ENCODE measurements at regions not wholly inside any gene's neighbourhood (a gene's known extent, or its start where the extent isn't known, plus 50 kb on each side); places are given as distances from the start of the nearest gene placed in this dataset.
A peak's percentile ranks its signal among the peaks of the same experiment; 100 is the strongest.
"Not testable (repeated sequence)": the region's sequence is repeated elsewhere in the genome, so short reads cannot be mapped to it uniquely, and the experiment has no call there.

DNA sequence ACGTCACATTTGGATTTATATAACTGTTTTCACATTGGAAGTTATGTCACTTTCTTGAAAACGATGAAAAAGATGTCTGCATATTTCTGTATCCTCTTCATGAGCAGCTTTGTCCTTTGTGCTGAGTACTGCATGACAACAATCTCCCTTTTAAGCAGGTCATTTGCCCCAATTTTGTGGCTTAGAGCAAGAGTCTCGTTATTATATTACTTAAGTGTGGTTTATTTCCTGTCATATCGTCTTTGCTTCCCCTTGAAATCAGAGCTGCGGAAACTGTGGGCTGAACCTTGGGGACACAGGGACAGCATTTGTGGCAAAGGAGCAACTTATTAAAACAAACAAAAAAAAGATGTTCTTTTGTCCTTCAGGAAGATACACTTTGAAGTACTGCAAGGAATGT lies 254.0 kb upstream of the DSEL start:
- POLR2A ChIA-PET: no interaction called here
- no peaks in the 10 kb centered on the region for H3K36me3 ChIP-seq (ENCODE audit: control insufficient read depth, insufficient read depth, low read length)
- no TSS peak for BruUV-seq (replicated peaks)
- CTCF ChIA-PET: no interaction called here
- ATAC-seq (no peak), DNase-seq (ENCODE audit: low read depth, low spot score) (no peak)
- TF ChIP-seq, protein P1, sequence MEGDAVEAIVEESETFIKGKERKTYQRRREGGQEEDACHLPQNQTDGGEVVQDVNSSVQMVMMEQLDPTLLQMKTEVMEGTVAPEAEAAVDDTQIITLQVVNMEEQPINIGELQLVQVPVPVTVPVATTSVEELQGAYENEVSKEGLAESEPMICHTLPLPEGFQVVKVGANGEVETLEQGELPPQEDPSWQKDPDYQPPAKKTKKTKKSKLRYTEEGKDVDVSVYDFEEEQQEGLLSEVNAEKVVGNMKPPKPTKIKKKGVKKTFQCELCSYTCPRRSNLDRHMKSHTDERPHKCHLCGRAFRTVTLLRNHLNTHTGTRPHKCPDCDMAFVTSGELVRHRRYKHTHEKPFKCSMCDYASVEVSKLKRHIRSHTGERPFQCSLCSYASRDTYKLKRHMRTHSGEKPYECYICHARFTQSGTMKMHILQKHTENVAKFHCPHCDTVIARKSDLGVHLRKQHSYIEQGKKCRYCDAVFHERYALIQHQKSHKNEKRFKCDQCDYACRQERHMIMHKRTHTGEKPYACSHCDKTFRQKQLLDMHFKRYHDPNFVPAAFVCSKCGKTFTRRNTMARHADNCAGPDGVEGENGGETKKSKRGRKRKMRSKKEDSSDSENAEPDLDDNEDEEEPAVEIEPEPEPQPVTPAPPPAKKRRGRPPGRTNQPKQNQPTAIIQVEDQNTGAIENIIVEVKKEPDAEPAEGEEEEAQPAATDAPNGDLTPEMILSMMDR (IDR thresholded peaks at IDR 0.05): no peak
- no peak for TF ChIP-seq SIN3A (IDR thresholded peaks at IDR 0.05; ENCODE audit: borderline replicate concordance, insufficient read depth, low read depth, low read length)
- in situ Hi-C loops (cut with HindIII; ENCODE audit: low pct_unique_long_range_greater_than_20kb, low sequenced_read_pairs): no loop called here
- no peaks in the 10 kb centered on the region for H3K4me1 ChIP-seq (ENCODE audit: control insufficient read depth, insufficient read depth, low read length)
- intact Hi-C loops (cut with micrococcal nuclease; ENCODE audit: unreplicated experiment): no loop called here
- H3K4me3 ChIP-seq (ENCODE audit: low read depth in 2 of 2, low read length in 2 of 2): no peak overlapping the region
- no peak overlapping the region for H3K27ac ChIP-seq (ENCODE audit: low read length)
- no peaks in the 10 kb centered on the region for H3K9me3 ChIP-seq (ENCODE audit: control insufficient read depth, insufficient read depth, low read depth, low read length)
- H3K27me3 ChIP-seq (ENCODE audit: control insufficient read depth, insufficient read depth, low read length): no peaks in the 10 kb centered on the region

- no peak for ATAC-seq
These were observed 250.4 kb upstream of the DSEL start for GRCh38 chr18:67766930-67767329.

DNA sequence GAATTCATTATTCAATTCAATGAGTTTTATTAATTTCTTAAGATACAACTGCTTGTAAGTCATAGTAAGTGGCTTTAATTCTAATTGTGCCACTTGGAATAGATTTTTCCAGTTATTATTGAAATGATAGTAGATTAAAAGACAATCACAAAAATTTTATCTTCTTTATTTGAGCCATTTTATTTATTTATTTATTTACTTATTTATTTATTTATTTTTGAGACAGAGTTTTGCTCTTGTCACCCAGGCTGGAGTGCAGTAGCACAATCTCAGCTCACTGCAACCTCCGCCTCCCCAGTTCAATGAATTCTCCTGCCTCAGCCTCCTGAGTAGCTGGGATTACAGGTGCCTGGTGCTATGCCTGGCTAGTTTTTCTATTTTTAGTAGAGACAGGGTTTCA lies 235.7 kb upstream of the DSEL start:
- CTCF ChIA-PET; H3K4me1 ChIP-seq (ENCODE audit: control insufficient read depth, insufficient read depth, low read length); H3K27me3 ChIP-seq (ENCODE audit: control insufficient read depth, insufficient read depth, low read length); H3K27ac ChIP-seq (ENCODE audit: low read length); POLR2A ChIA-PET; DNase-seq (ENCODE audit: low read depth, low spot score); in situ Hi-C loops (cut with HindIII; ENCODE audit: low pct_unique_long_range_greater_than_20kb, low sequenced_read_pairs); BruUV-seq (replicated peaks); intact Hi-C loops (cut with micrococcal nuclease; ENCODE audit: unreplicated experiment); H3K4me3 ChIP-seq (ENCODE audit: low read depth in 2 of 2, low read length in 2 of 2); ATAC-seq; H3K9me3 ChIP-seq (ENCODE audit: control insufficient read depth, insufficient read depth, low read depth, low read length); H3K36me3 ChIP-seq (ENCODE audit: control insufficient read depth, insufficient read depth, low read length): not testable (repeated sequence)

More at GRCh38 chr18:67766930-67767329, 250.4 kb upstream of the DSEL start:
- Histone ChIP-seq H3K36me3 (ENCODE audit: control insufficient read depth, insufficient read depth, low read length) (no peaks in the 10 kb centered on the region), H3K27me3 (ENCODE audit: control insufficient read depth, insufficient read depth, low read length) (no peaks in the 10 kb centered on the region), H3K4me1 (ENCODE audit: control insufficient read depth, insufficient read depth, low read length) (no peaks in the 10 kb centered on the region), H3K4me3 (ENCODE audit: low read depth in 2 of 2, low read length in 2 of 2) (no peak overlapping the region), H3K27ac (ENCODE audit: low read length) (no peak overlapping the region), H3K9me3 (ENCODE audit: control insufficient read depth, insufficient read depth, low read depth, low read length) (no peaks in the 10 kb centered on the region)
- no TSS peak for BruUV-seq (replicated peaks)
- ChIA-PET CTCF (no interaction called here), POLR2A (no interaction called here)
- in situ Hi-C loops (cut with HindIII; ENCODE audit: low pct_unique_long_range_greater_than_20kb, low sequenced_read_pairs) (no loop called here), intact Hi-C loops (cut with micrococcal nuclease; ENCODE audit: unreplicated experiment) (no loop called here)
- TF ChIP-seq SIN3A (IDR thresholded peaks at IDR 0.05; ENCODE audit: borderline replicate concordance, insufficient read depth, low read depth, low read length) (no peak), POLR2AphosphoS5 (IDR thresholded peaks at IDR 0.05; ENCODE audit: low read depth, low read length) (no peak), TCF7L2 (IDR thresholded peaks at IDR 0.05; ENCODE audit: low read depth, low read length) (no peak), REST (IDR thresholded peaks at IDR 0.05; ENCODE audit: insufficient read depth in 1 of 2, low read depth in 2 of 2, low read length in 1 of 2) (no peak)
- TF ChIP-seq, protein P1 (IDR thresholded peaks at IDR 0.05): no peak
- DNase-seq (ENCODE audit: low read depth, low spot score): peak; percentile 45
